Thoracic aorta (tissue), 2 donors: ENCODE measurements at regions not wholly inside any gene's neighbourhood (a gene's known extent, or its start where the extent isn't known, plus 50 kb on each side); places are given as distances from the start of the nearest gene placed in this dataset.

Experiments used
- ATAC-seq: fragments of 150-250 bp; one replicate; pipeline ENCODE4 v1.8.0; 2017; ENCODE audit warnings: low read depth; ENCODE audit not compliant: insufficient number of reproducible peaks, low FRiP score
- DNase-seq: peaks from one replicate; pipeline ENCODE4 v3.0.0-alpha.2; 2020; ENCODE audit warnings: low spot score
- H3K27ac ChIP-seq, 2 donors: fragments of 200-600 bp; sonication (generic); 1 replicate in 1 of 2; 2 replicates in 1 of 2; pipeline ENCODE4 v1.5.1; 2016; ENCODE audit warnings: mild to moderate bottlenecking in 2 of 2, moderate library complexity in 2 of 2
- H3K27me3 ChIP-seq: fragments of 200-600 bp; sonication (generic); replicated peaks from 2 replicates; pipeline ENCODE4 v1.6.0; 2016; ENCODE audit warnings: mild to moderate bottlenecking; ENCODE audit not compliant: insufficient read depth
- H3K36me3 ChIP-seq: fragments of 200-600 bp; sonication (generic); one replicate; pipeline ENCODE4 v1.5.1; 2016
- H3K4me1 ChIP-seq, 2 donors: fragments of 200-600 bp; sonication (generic); 1 replicate in 1 of 2; 2 replicates in 1 of 2; pipeline versions ENCODE4 v1.5.1 to v1.6.0; 2016; ENCODE audit warnings: low read depth in 2 of 2, mild to moderate bottlenecking in 1 of 2; ENCODE audit not compliant: control insufficient read depth in 1 of 2
- H3K4me3 ChIP-seq: fragments of 200-600 bp; sonication (generic); 2 replicates; pipeline ENCODE4 v1.5.1; 2016; ENCODE audit warnings: mild to moderate bottlenecking
- H3K9me3 ChIP-seq: fragments of 200-600 bp; sonication (generic); 2 replicates; pipeline ENCODE4 v1.5.1; 2016
- TF ChIP-seq, protein P1 (sequence below): fragments of 200-600 bp; sonication (generic); IDR thresholded peaks from one replicate; pipeline ENCODE4 v1.5.1; 2019; ENCODE audit warnings: antibody characterized with exemption

DNA sequence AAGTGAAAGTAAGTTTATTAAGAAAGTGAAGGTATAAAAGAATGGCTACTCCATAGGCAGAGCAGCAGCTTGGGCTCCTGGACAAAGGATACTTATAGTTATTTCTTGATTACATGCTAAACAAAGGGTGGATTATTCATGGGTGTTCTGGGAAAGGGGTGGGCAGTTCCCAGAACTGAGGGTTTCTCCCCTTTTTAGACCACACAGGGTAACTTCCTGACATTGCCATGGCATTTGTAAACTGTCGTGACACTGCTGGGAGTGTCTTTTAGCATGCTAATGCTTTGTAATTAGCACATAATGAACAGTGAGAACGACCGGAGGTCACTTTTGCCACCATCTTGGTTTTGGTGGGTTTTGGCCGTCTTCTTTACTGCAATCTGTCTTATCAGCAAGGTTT, 557.6 kb downstream of the SPRY1 start:
- Histone ChIP-seq H3K9me3 (no peaks in the 10 kb centered on the region), H3K4me3 (no peak overlapping the region), H3K36me3 (no peaks in the 10 kb centered on the region), H3K27me3 (no peaks in the 10 kb centered on the region), H3K4me1 (no peaks in the 10 kb centered on the region), H3K27ac (no peak overlapping the region)
- ATAC-seq (no peak), DNase-seq (no peak)
- TF ChIP-seq, protein P1, sequence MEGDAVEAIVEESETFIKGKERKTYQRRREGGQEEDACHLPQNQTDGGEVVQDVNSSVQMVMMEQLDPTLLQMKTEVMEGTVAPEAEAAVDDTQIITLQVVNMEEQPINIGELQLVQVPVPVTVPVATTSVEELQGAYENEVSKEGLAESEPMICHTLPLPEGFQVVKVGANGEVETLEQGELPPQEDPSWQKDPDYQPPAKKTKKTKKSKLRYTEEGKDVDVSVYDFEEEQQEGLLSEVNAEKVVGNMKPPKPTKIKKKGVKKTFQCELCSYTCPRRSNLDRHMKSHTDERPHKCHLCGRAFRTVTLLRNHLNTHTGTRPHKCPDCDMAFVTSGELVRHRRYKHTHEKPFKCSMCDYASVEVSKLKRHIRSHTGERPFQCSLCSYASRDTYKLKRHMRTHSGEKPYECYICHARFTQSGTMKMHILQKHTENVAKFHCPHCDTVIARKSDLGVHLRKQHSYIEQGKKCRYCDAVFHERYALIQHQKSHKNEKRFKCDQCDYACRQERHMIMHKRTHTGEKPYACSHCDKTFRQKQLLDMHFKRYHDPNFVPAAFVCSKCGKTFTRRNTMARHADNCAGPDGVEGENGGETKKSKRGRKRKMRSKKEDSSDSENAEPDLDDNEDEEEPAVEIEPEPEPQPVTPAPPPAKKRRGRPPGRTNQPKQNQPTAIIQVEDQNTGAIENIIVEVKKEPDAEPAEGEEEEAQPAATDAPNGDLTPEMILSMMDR, result no peak

DNA sequence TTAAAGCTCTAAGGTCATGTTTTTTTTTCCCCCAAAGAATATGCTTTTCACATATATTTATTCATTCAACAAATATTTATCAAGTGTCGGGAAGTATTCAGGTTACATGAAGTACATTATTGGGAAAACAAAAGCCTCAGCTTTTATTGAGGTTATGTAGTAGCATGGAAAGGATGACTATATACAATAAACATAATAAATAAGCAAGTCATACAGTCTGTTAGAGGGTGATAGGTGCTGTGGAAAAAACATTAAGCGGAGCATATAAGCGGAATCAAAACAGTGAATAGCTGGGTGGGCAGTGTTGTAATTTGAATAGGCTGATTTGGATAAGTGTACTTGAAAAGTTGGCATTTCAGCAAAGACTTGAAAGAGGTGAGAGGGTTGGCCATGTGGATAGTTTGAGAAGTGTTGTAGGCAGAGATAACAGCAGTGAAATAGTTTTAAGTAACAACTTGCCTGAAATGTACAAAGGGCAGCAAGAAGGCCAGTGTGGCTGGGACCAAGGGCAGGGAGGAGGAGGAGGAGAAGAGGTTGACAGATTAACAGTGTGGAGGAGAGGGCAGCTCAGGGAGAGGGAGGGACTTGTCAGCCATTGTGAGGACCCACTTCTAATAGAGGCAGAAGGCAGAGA, 558.7 kb downstream of the SPRY1 start:
- H3K9me3 ChIP-seq, result no peaks in the 10 kb centered on the region
- no peak overlapping the region for H3K27ac ChIP-seq
- DNase-seq (no peak), ATAC-seq (no peak)
- TF ChIP-seq, protein P1, result no peak
- H3K36me3 ChIP-seq, result no peaks in the 10 kb centered on the region
- no peaks in the 10 kb centered on the region for H3K4me1 ChIP-seq
- no peaks in the 10 kb centered on the region for H3K27me3 ChIP-seq
- no peak overlapping the region for H3K4me3 ChIP-seq

DNA sequence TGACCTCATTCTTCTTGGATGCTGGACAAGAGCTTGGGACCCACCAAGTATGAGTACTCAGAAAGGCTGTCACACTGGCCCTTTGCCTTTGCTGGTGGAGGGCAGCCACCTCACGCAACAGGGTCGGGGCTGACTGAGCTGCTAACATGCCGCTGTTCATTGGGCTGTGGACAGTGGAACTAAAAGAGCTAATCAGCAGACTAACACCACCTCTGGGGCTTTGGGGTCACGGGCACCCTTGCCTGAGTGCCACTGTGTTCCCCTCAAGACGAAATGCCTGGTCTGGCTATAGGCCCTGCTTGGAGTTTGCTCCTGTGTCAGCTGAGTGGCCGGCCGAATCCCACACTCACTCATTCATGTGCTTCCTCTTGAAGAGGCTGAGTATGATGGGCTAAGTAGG, 559.6 kb downstream of the SPRY1 start:
- no peaks in the 10 kb centered on the region for H3K4me1 ChIP-seq
- H3K36me3 ChIP-seq, result no peaks in the 10 kb centered on the region
- H3K4me3 ChIP-seq, result no peak overlapping the region
- no peaks in the 10 kb centered on the region for H3K27me3 ChIP-seq
- DNase-seq (no peak), ATAC-seq (no peak)
- no peak overlapping the region for H3K27ac ChIP-seq
- TF ChIP-seq, protein P1, result no peak
- no peaks in the 10 kb centered on the region for H3K9me3 ChIP-seq

DNA sequence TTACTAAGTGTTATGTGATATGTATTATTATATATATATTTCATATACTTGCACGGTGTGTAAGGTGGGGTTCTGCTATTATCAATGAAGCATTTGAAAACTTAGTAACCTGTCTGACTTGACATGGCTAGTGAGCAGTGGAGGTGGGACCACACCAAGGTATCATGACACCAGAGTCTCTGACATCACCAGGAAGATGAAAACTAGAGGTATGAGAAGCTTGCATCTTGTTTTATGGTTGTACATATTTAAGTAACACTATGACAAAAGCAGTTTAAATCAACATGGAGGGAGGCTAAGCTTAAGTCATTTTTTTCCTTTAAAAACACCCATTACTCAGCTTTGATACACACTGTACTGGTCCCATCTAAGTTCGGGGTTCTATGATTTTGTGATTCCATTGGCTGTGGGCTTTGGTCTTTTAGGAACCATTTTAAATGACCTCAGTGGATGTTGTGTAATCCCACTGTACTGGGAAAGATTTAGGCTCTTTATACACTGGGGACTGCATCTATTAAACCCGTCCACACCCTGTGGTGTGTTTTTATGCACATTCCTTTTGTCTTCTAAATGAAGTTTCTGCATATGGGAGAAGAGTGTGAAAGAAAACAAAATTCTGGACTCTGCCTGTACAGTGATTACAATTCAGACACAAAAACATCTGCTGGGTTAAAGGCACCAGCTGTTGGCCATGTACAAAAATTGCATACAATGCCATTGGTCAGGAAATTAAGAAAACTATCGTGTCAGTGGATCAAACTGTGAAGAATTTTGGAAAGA, 570.6 kb downstream of the SPRY1 start:
- H3K4me3 ChIP-seq, result no peak overlapping the region
- DNase-seq (no peak), ATAC-seq (no peak)
- no peaks in the 10 kb centered on the region for H3K36me3 ChIP-seq
- no peaks in the 10 kb centered on the region for H3K4me1 ChIP-seq
- TF ChIP-seq, protein P1, result no peak
- H3K27me3 ChIP-seq, result no peaks in the 10 kb centered on the region
- H3K9me3 ChIP-seq, result no peaks in the 10 kb centered on the region
- H3K27ac ChIP-seq, result no peak overlapping the region

DNA sequence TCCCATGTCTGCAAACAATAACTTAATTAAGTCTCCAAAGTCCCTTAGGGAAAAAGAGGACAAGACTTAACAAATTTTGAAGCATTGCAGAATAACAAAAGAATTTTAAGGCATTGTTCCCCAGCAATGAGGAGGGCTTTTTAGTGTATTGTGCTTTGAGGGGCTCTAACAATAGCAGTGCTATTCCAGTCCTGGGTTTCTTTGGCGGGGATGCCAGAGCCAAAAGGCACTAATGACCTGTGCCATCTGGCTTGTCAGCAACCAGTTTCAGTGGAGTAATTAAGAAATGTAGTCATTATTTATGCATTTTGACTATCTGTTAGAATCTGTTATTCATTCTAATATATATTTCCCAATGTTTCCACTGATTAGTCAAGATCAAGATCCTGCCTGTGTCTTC, 575.4 kb downstream of the SPRY1 start:
- no peaks in the 10 kb centered on the region for H3K36me3 ChIP-seq
- TF ChIP-seq, protein P1, result no peak
- no peaks in the 10 kb centered on the region for H3K9me3 ChIP-seq
- peaks cover 0 to 6% of the 10 kb centered on the region in 2 donors for H3K4me1 ChIP-seq
- no peak for ATAC-seq
- H3K4me3 ChIP-seq, result no peak overlapping the region
- H3K27ac ChIP-seq, result no peak overlapping the region
- no peak for DNase-seq
- H3K27me3 ChIP-seq, result no peaks in the 10 kb centered on the region
